Fibroblast of pulmonary artery (primary cell): ENCODE measurements at regions not wholly inside any gene's neighbourhood (a gene's known extent, or its start where the extent isn't known, plus 50 kb on each side); places are given as distances from the start of the nearest gene placed in this dataset.

Source experiments
- DNase-seq: peaks from one replicate; pipeline ENCODE4 v3.0.0-alpha.2; 2010; ENCODE audit warnings: low read depth
- H3K4me3 ChIP-seq: replicated peaks from 2 replicates; pipeline ENCODE4 v1.5.1; 2011; ENCODE audit warnings: low read depth, mild to moderate bottlenecking, control low read depth, low read length, moderate library complexity
- TF ChIP-seq, protein P1 (sequence below): IDR thresholded peaks from 2 replicates; pipeline ENCODE4 v1.5.1; 2011; ENCODE audit warnings: mild to moderate bottlenecking, control low read depth, low read length, inconsistent platforms; ENCODE audit errors: missing control alignments

GRCh38 chr5:68455216-68455615 lies 239.7 kb downstream of the PIK3R1 start:
- TF ChIP-seq, protein P1, sequence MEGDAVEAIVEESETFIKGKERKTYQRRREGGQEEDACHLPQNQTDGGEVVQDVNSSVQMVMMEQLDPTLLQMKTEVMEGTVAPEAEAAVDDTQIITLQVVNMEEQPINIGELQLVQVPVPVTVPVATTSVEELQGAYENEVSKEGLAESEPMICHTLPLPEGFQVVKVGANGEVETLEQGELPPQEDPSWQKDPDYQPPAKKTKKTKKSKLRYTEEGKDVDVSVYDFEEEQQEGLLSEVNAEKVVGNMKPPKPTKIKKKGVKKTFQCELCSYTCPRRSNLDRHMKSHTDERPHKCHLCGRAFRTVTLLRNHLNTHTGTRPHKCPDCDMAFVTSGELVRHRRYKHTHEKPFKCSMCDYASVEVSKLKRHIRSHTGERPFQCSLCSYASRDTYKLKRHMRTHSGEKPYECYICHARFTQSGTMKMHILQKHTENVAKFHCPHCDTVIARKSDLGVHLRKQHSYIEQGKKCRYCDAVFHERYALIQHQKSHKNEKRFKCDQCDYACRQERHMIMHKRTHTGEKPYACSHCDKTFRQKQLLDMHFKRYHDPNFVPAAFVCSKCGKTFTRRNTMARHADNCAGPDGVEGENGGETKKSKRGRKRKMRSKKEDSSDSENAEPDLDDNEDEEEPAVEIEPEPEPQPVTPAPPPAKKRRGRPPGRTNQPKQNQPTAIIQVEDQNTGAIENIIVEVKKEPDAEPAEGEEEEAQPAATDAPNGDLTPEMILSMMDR: no peak
- H3K4me3 ChIP-seq: no peak overlapping the region
- no peak for DNase-seq

DNA sequence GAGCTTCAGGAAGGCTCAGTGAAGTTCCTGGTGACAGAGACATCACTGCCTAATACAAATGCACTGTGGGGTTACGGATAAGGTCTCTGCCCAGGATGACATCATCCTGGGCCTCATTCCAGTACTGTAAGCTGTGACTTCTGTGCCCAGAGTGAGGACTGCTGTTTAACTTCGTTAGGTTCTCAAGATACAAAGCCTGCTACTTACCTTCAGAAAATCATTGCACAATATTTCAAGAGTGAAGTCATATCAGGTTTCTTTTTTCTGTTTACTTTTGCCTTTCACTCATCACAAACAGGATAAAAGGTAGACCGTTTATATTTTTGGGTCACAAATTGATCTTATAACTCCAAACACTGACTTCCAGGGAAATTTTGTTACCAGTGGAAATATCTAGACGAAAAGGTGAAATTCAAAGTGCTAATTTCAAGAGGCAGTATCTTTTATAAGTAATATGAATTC lies 241.2 kb downstream of the PIK3R1 start:
- TF ChIP-seq, protein P1: no peak
- DNase-seq: peak; percentile 65
- H3K4me3 ChIP-seq: no peak overlapping the region

- no peak for DNase-seq
- TF ChIP-seq, protein P1: no peak
- H3K4me3 ChIP-seq: no peak overlapping the region
These were observed 241.7 kb downstream of the PIK3R1 start for GRCh38 chr5:68457285-68457684.

DNA sequence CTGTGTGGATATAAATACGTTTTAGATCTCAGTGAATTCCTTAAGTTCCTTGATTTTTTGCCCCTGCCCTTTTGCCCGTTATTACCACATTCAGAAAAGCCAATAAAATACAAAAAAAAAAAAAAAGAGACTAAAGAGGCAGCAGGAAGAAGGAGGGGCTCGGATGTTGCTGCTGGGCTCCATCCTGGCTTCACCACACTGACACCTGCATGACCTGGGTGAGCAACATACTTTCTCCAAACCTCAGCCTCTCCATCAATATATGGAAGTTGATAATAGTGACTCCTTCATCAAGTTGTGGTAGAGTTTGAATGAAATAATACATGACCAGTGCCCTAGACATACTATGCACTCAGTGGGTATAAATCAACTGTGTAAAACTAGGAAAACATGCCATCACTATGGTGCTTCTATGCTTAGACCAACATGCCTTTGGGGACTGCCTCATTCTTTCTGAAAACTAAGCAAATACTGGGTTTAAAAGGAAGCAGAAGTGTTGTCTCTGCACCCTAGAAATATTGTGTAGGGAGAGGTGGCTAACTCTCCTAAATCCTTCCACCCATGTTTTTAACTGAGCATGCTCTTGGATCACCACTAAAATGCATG lies 243.0 kb downstream of the PIK3R1 start:
- no peak overlapping the region for H3K4me3 ChIP-seq
- DNase-seq: no peak
- TF ChIP-seq, protein P1: no peak

- no peak overlapping the region for H3K4me3 ChIP-seq
- TF ChIP-seq, protein P1: no peak
- DNase-seq: no peak
These were observed 243.7 kb downstream of the PIK3R1 start for GRCh38 chr5:68459093-68459809.

DNA sequence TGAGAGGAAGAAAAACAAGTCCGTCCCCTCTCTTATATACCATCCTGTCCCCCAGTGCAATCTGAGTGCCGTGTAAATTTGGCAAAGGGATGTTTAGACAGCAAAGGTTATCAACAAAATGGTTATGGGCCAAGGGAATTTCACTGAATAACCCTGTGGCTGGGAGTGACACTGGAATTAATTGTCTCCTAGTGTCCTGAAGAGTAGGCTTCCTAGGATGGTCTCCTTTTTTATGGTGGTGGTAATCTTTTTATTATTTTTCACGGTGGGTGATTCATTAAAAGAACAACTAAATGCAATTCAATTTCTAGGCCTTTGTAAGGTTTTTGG lies 244.2 kb downstream of the PIK3R1 start:
- TF ChIP-seq, protein P1: no peak
- DNase-seq: no peak
- no peak overlapping the region for H3K4me3 ChIP-seq

DNA sequence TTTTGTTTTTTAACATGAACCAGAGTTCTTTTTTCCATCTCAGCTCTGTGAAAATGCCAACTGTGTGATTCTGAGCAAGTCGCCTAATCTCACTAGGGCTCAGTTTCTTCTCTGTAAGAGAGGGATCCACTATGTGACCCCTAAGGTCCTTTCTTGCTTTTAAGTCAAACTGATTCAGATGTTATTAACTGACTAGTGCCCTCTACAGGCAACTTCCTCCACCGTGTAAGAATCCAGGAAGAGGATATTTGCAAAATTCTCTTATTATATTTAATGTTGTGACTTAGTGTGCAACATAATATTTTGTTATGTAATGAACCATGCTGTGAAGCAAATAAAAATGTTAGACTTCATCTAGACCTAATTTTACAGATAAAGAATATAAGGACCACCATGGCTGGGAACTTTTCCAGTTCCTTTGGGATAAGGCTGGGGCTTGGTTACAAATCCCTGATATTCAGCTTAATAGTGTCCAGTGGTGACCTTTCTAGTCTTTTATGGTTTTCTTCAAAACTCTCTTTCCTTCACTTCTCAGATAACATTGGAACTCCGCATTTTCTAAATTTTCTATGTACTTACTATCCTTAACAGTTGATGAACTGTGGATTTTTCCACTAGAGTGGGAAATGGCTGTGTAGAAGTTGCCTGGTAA lies 244.7 kb downstream of the PIK3R1 start:
- TF ChIP-seq, protein P1: peak; percentile 83
- DNase-seq: peak; percentile 82
- no peak overlapping the region for H3K4me3 ChIP-seq
